OCI-LY7 (cell line): ENCODE measurements at regions not wholly inside any gene's neighbourhood (a gene's known extent, or its start where the extent isn't known, plus 50 kb on each side); places are given as distances from the start of the nearest gene placed in this dataset.

Experiments
- BruUV-seq: library from RNA; stranded (reverse); fragments of 400-500 nt; replicated peaks from 2 replicates; lab custom pipeline; 2021; lab: Mats Ljungman, UMichigan
- CTCF ChIA-PET: fragments of 300-600 bp; sonication (Branson Sonifier 250); formaldehyde crosslinking; loops from one replicate; lab custom pipeline; 2022; ENCODE audit warnings: antibody characterized with exemption; ENCODE audit not compliant: unreplicated experiment; lab: Charles Lee
- POLR2A ChIA-PET: fragments of 300-600 bp; sonication (Branson Sonifier 250); formaldehyde crosslinking; loops from one replicate; lab custom pipeline; 2022; ENCODE audit warnings: antibody characterized with exemption; lab: Charles Lee
- DNase-seq: peaks from one replicate; pipeline ENCODE4 v3.0.0-alpha.2; 2015; ENCODE audit warnings: low spot score
- H2AFZ ChIP-seq: fragments of 200-600 bp; sonication (generic), shearing (Covaris generic); 2 replicates; pipeline ENCODE4 v1.6.1; 2014; ENCODE audit warnings: mild to moderate bottlenecking, antibody characterized with exemption, low read length, moderate library complexity
- H3K27ac ChIP-seq: fragments of 200-600 bp; sonication (generic); 2 replicates; pipeline ENCODE4 v1.5.1; 2014; ENCODE audit warnings: mixed run types, low read depth, mild to moderate bottlenecking, moderate library complexity, low read length, inconsistent platforms; ENCODE audit not compliant: poor library complexity, severe bottlenecking
- H3K36me3 ChIP-seq: fragments of 200-600 bp; sonication (generic); 2 replicates; pipeline ENCODE4 v1.6.1; 2014; ENCODE audit warnings: mild to moderate bottlenecking, antibody characterized with exemption, low read length, moderate library complexity, mixed read lengths; ENCODE audit not compliant: insufficient read depth
- H3K4me1 ChIP-seq: fragments of 200-600 bp; sonication (generic); 2 replicates; pipeline ENCODE4 v1.5.1; 2014; ENCODE audit warnings: mild to moderate bottlenecking, low read length; ENCODE audit not compliant: insufficient read depth, poor library complexity, severe bottlenecking
- H3K4me2 ChIP-seq: fragments of 200-600 bp; sonication (generic); 2 replicates; pipeline ENCODE4 v1.6.1; 2014; ENCODE audit warnings: mild to moderate bottlenecking, low read length
- H3K4me3 ChIP-seq: fragments of 200-600 bp; sonication (generic); 2 replicates; pipeline ENCODE4 v1.5.1; 2014; ENCODE audit warnings: mild to moderate bottlenecking, low read depth, low read length; ENCODE audit not compliant: poor library complexity, severe bottlenecking
- H3K79me2 ChIP-seq: fragments of 200-600 bp; sonication (generic); 2 replicates; pipeline ENCODE4 v1.6.1; 2016; ENCODE audit warnings: low read depth, mild to moderate bottlenecking, low read length, moderate library complexity, mixed read lengths; ENCODE audit not compliant: insufficient read depth
- H3K9me2 ChIP-seq: fragments of 200-600 bp; sonication (generic); 2 replicates; pipeline ENCODE4 v1.6.1; 2016; ENCODE audit warnings: mild to moderate bottlenecking, low read length, mixed read lengths; ENCODE audit not compliant: insufficient read depth
- H3K9me3 ChIP-seq: fragments of 200-600 bp; sonication (generic); 2 replicates; pipeline ENCODE4 v1.6.1; 2014; ENCODE audit warnings: mild to moderate bottlenecking, mixed run types, low read length, mixed read lengths
- H4K20me1 ChIP-seq: fragments of 200-600 bp; sonication (generic); 2 replicates; pipeline ENCODE4 v1.6.1; 2014; ENCODE audit warnings: mild to moderate bottlenecking, antibody characterized with exemption, low read length, moderate library complexity, mixed read lengths; ENCODE audit not compliant: insufficient read depth
- CTCF ChIP-seq: fragments of 200-600 bp; sonication (generic); conservative IDR thresholded peaks from 2 replicates; pipeline ENCODE4 v1.5.1; 2014; ENCODE audit warnings: mild to moderate bottlenecking, antibody characterized with exemption, low read length, moderate library complexity, mixed read lengths
- EZH2phosphoT487 ChIP-seq: fragments of 200-600 bp; sonication (generic); IDR thresholded peaks from 2 replicates; pipeline ENCODE4 v1.6.1; 2018; ENCODE audit warnings: low read depth, borderline replicate concordance, mild to moderate bottlenecking, mixed run types, antibody characterized with exemption, low read length, moderate library complexity, mixed read lengths
- intact Hi-C: fragments of 100-400 bp; cut with micrococcal nuclease; formaldehyde crosslinking; loops from one replicate; pipeline ENCODE4 v1.10.0; 2022; ENCODE audit not compliant: unreplicated experiment

DNA sequence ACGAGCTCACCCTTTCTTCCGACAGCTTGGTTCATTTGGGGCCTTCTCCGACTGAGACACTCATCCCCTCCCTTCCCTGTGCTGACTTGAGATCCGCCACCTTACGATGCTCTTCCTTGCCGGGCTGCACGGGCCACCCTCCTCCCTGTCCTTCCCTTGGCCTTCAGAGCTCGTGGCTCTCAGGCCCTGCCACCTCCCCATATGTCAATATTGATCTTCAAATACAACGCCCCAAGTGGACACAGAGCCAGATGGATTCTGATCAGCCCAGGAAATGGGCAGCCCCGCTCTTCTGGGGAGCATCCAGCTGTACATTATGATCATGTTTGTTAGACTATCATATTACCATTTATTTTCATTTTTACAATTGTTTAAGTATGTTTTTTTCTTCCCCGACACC lies 812.8 kb downstream of the TBC1D22A start:
- Histone ChIP-seq H3K27ac (no peak overlapping the region), H2AFZ (no peak overlapping the region), H3K36me3 (no peaks in the 10 kb centered on the region), H3K4me2 (no peak overlapping the region), H3K4me1 (no peaks in the 10 kb centered on the region), H3K9me3 (no peaks in the 10 kb centered on the region), H3K4me3 (no peak overlapping the region), H3K9me2 (no peaks in the 10 kb centered on the region), H3K79me2 (no peaks in the 10 kb centered on the region), H4K20me1 (no peaks in the 10 kb centered on the region)
- TF ChIP-seq EZH2phosphoT487, result no peak
- TF ChIP-seq CTCF, result no peak
- BruUV-seq, result no TSS peak
- DNase-seq, result no peak
- CTCF ChIA-PET, result no interaction called here
- POLR2A ChIA-PET, result no interaction called here
- intact Hi-C loops, result no loop called here

DNA sequence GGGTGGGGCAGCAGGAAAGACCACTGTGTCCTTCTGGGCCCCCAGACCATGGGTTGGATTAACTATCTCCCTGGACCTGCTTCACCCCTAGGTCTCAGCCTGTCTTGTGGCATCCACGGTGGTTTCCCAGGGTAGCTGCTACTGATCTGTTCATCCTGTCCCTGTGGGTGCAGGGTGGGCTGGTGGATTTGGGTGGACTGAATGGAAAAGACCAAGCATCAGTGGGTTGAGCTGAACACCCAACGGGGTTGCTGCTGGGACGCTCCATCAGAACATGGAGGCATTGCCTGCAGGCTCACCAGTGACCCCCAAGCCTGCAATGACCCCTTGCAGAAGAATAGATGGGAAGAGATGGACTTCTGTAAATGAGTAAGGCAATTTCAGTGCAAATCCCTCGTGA lies 812.1 kb downstream of the TBC1D22A start:
- H4K20me1 ChIP-seq, result no peaks in the 10 kb centered on the region
- no peaks in the 10 kb centered on the region for H3K79me2 ChIP-seq
- no peak overlapping the region for H3K4me3 ChIP-seq
- H3K4me1 ChIP-seq, result no peaks in the 10 kb centered on the region
- intact Hi-C loops, result no loop called here
- H3K27ac ChIP-seq, result no peak overlapping the region
- ChIA-PET CTCF (no interaction called here), POLR2A (no interaction called here)
- no peak for DNase-seq
- no peak overlapping the region for H3K4me2 ChIP-seq
- no peaks in the 10 kb centered on the region for H3K36me3 ChIP-seq
- TF ChIP-seq CTCF (no peak), EZH2phosphoT487 (no peak)
- no TSS peak for BruUV-seq
- no peak overlapping the region for H2AFZ ChIP-seq
- H3K9me2 ChIP-seq, result no peaks in the 10 kb centered on the region
- H3K9me3 ChIP-seq, result no peaks in the 10 kb centered on the region

DNA sequence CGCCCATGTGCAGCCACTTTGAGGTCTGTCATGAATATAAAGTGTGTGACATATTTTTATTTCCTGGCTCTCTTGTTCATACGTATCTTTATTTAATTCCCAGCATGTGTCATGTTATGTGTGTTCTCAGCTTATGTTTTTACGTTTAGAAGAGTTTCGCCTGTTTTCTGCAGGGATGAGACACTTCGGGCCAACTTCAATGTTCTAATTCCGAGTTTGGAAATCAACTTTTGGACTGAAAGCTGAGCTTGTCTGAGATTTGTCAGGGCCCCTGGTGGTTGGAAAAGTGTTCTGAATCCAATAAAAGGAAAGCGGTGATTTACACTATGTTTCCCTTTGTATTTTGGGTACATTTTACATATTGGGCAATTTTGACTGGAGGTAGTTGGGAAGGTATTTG lies 810.7 kb downstream of the TBC1D22A start:
- Histone ChIP-seq H3K27ac (no peak overlapping the region), H3K79me2 (no peaks in the 10 kb centered on the region), H3K4me1 (no peaks in the 10 kb centered on the region), H3K36me3 (no peaks in the 10 kb centered on the region), H4K20me1 (no peaks in the 10 kb centered on the region), H3K4me3 (no peak overlapping the region), H3K9me2 (no peaks in the 10 kb centered on the region), H3K4me2 (no peak overlapping the region), H3K9me3 (no peaks in the 10 kb centered on the region), H2AFZ (no peak overlapping the region)
- no TSS peak for BruUV-seq
- POLR2A ChIA-PET, result interaction anchor here (0.7 kb wide), 1 partner anchor 1610 kb away, joined by 3 read pairs; no protein-coding TSS in a partner anchor
- intact Hi-C loops, result no loop called here
- TF ChIP-seq EZH2phosphoT487 (no peak), CTCF (no peak)
- DNase-seq, result no peak
- CTCF ChIA-PET, result no interaction called here
